GM12873 (cell line): ENCODE measurements at regions not wholly inside any gene's neighbourhood (a gene's known extent, or its start where the extent isn't known, plus 50 kb on each side); places are given as distances from the start of the nearest gene placed in this dataset.

Experiments used
- CTCF ChIP-seq: IDR thresholded peaks from 2 replicates; pipeline ENCODE4 v1.5.1; 2012; ENCODE audit warnings: low read depth, mild to moderate bottlenecking, moderate library complexity, low read length, control low read depth; ENCODE audit not compliant: insufficient read depth; ENCODE audit errors: missing control alignments

GRCh38 chr7:67912437-67912836, 915.8 kb downstream of the TYW1 start:
- TF ChIP-seq CTCF, result no peak

GRCh38 chr7:67913604-67914003, 917.0 kb downstream of the TYW1 start:
- TF ChIP-seq CTCF, result no peak

GRCh38 chr7:67916571-67917436, 920.2 kb downstream of the TYW1 start:
- no peak for TF ChIP-seq CTCF

- TF ChIP-seq CTCF, result no peak
These were observed 920.8 kb downstream of the TYW1 start for GRCh38 chr7:67917437-67917755.

GRCh38 chr7:67918158-67918557, 921.5 kb downstream of the TYW1 start:
- no peak for TF ChIP-seq CTCF

- TF ChIP-seq CTCF, result no peak
These were observed 926.7 kb downstream of the TYW1 start for GRCh38 chr7:67923286-67923685.

GRCh38 chr7:67928141-67928540, 931.5 kb downstream of the TYW1 start:
- no peak for TF ChIP-seq CTCF

GRCh38 chr7:67940400-67940799, 943.8 kb downstream of the TYW1 start:
- TF ChIP-seq CTCF, result no peak
